GM18505 (cell line): ENCODE measurements at regions not wholly inside any gene's neighbourhood (a gene's known extent, or its start where the extent isn't known, plus 50 kb on each side); places are given as distances from the start of the nearest gene placed in this dataset.

Source experiments
- ATAC-seq: cut with Tn5 transposase; IDR thresholded peaks from one replicate; pipeline ENCODE4 v1.9.1; 2021; ENCODE audit not compliant: unreplicated experiment
- POLR2A ChIP-seq: IDR thresholded peaks from 4 replicates; pipeline ENCODE4 v1.6.1; 2011; ENCODE audit warnings: borderline replicate concordance; ENCODE audit not compliant: insufficient read depth, insufficient read length; ENCODE audit errors: extremely low read depth

DNA sequence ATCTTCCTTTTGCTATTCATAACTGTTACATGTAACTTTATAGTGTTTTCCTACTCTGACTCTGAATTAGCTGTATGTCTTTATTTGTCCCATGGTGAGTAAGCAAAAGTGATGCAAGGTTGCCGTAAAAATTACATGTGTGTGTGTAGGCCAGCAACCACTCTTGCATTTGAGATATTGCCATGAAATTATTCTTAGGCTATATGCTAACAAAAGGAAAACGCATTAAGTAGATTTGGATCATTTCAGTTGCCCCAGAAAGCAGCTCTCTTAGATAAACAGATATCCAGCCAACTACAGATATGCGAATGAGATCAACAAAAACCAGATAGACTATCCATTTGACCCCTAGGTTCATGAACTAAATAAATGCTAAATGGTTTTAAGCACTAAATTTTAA lies 73.6 kb downstream of the CYLC2 start:
- TF ChIP-seq POLR2A: no peak
- no peak for ATAC-seq

DNA sequence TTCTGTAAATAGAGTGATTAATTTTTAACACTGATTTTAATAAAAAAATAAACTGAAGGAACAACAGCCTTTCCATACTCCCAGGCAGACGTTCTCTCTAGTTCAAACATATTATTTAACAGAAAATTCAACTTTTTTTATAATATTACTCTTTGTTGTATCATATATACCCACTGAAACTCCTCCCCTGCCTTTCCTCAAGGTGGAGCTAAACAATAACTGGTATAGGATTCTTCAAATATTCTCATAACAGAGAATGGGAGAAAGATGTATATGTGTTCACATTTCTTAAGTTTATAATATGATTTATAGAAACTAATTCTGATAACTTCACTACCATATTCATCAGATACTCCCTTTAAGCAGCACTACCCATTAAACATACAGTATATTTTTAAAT lies 83.4 kb downstream of the CYLC2 start:
- no peak for TF ChIP-seq POLR2A
- no peak for ATAC-seq

DNA sequence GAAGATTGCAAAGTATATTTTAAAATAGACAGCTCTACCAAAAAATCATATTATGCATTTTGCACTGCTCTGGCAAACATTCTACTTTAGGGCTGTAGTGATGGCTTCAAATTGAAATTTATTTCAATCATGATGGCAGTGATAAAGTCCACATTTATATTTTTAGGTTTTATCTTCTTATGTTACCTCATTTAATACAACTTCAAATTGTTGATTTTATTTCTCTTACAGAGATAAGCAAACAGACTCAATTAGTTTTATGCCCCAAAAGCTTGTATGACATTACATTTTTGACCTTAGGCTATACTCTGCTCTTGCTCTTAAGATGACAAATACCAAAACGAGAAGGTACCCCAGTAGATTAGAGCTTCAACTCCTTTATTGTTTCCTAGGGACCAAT lies 87.4 kb downstream of the CYLC2 start:
- no peak for TF ChIP-seq POLR2A
- ATAC-seq: no peak

DNA sequence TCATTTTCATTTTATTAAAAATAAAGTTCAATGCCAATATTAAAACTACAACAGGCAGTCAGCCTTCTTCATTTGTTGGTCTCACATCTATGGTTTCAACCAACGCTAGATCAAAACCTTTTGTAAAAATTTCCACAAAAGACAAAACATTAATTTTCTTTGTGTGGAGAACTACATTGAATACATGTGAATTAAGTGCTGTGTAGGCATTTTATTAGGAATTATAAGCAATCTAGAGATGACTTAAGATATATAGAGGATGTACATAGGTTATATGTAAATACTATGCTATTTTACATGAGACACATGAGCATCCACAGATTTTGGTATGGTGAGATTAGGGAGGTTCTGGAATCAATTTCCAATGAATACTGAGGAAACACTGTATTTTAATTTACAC lies 94.2 kb downstream of the CYLC2 start:
- no peak for ATAC-seq
- TF ChIP-seq POLR2A: no peak

DNA sequence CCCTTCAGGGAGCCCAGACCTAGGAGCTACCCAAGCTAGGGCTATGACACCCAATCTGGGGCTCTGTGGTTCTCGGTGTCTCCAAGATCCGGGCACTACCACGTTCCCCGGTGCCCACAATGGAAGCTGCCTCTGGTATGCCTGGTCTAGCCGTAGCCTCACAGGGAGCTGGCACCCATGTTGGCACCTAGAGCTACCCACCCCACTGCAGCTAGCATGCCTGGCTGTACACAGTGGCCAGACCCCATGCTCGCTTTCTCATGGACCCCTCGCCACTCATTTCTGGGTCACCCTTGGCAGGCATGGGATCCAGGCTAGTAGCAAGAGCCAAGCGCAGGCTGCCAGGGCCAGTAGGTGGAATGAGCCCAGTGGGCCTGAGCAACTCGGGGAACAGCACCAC lies 109.0 kb downstream of the CYLC2 start:
- no peak for ATAC-seq
- TF ChIP-seq POLR2A: no peak

DNA sequence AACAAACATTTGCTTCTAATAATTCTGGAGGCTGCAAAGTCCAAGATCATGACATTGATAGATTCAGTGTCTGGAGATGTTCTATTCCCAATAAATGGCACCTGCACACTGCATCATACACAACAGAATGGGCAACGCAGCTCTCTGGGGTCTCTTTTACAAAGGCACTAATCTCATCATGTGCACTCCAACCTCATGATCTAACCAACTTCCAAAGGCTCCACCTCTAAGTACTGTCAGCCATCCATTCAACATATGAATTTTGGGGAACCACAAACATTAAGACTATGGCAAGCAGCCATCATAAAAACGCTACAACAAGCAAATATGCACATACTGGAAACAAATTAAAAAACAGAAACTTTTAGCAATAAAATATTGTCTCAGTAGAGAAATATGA lies 121.1 kb downstream of the CYLC2 start:
- ATAC-seq: no peak
- no peak for TF ChIP-seq POLR2A

DNA sequence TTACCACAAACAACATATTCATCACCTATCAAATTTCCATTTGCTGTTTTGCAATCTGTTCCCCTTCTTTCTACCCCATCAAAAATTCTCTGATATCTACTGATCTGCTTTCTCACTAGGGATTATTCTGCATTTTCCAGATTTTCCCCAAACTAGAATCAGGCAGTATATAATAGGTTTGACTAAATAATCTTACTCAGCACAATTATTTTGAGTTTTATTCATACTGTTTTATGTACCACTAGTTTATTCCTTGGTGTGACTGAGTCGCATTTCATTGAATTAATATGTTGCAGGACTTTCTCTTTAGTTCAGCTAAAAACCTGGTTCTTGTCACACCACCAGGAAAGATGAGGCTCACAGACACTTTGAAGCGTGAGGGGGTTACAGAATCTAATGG lies 131.4 kb downstream of the CYLC2 start:
- ATAC-seq: no peak
- TF ChIP-seq POLR2A: no peak

DNA sequence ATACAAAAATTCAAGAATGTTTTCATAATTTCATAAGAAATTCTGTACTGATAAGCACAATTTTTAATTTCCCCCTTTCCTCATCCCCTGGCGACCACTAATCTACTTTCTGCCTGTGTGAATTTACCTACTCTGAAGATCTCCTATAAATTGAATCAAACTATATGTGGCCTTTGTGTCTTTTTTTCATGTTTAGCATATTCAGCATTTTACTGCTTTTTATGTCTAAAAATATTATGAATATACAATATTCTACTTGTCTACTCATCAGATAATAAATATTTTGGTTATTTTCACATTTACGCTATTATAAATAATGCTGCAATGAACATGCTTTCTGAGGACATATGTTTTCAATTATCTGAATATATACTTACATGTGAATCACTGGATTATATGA lies 144.8 kb downstream of the CYLC2 start:
- no peak for ATAC-seq
- TF ChIP-seq POLR2A: no peak

DNA sequence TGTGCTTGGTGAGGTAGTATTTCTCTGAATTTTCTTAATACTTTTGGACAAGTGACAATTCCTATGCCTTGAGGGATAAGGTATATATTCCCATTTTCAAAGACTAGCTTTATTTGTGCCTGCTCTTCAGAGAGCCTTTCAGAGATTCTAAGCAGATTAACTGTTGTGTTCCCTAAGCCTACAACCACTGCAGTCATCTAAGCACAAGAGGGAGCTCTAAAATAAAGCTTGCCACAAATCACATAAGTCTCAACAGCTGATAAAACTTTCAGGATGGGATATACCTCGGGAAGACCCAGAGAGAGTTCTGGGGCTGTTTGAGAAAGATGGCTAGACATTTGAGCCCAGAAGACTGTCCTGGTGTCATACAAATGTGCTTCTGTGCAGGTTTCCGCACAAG lies 157.3 kb downstream of the CYLC2 start:
- ATAC-seq: no peak
- no peak for TF ChIP-seq POLR2A

DNA sequence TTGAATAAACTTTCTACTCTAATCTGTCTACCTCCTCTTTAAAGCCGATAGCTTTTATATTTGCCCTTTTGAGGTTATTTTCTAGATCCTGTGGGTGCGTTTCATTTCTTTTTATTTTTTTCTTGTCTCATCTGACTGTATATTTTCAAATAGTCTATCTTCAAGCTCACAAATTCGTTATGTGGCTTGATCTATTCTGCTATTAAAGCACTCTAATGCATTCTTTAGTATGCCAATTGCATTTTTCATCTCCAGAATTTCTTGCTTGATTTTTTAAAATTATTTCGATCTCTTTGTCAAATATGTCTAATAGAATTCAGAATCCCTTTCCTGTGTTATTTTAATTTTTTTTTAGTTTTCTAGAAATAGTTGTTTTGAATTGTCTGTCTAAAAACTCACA lies 172.4 kb downstream of the CYLC2 start:
- no peak for ATAC-seq
- no peak for TF ChIP-seq POLR2A

DNA sequence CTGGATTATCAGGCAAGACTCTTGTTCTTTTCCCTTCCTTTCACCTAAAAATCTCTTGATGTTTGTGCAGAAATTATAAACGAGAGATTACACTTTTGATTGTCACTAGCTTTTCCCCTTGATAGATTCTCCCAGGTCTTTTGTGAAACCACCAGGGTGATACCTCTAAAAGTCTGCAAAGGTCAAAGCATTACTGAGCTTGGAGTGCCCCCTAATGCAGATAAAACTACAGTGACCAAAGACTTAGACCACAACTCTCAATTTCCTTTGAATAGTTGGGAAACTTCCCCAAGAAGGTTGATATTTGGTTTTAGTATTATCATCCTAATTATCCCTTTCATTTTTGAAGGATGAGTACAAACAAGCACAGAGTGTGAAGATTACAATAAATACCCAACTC lies 173.1 kb downstream of the CYLC2 start:
- ATAC-seq: no peak
- no peak for TF ChIP-seq POLR2A

DNA sequence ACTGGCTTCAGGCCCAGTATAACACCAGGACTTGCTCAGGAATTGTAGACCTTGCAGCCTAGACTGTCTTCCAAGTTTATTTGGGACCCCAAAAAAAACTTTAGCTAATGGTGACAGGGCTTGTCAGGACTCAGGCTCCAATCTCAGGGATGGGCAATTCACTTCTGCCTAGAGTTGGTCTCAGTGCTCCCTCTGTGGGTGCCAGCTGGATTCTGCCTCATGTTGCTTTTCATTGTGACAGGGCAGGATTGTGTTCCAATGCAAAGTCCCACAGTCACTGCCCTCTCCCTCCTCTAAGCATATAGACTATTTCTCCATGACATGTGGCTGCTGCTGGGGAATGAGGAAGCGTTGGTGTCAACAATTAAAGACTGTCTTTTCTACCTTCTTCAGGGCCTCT lies 174.7 kb downstream of the CYLC2 start:
- no peak for ATAC-seq
- no peak for TF ChIP-seq POLR2A

DNA sequence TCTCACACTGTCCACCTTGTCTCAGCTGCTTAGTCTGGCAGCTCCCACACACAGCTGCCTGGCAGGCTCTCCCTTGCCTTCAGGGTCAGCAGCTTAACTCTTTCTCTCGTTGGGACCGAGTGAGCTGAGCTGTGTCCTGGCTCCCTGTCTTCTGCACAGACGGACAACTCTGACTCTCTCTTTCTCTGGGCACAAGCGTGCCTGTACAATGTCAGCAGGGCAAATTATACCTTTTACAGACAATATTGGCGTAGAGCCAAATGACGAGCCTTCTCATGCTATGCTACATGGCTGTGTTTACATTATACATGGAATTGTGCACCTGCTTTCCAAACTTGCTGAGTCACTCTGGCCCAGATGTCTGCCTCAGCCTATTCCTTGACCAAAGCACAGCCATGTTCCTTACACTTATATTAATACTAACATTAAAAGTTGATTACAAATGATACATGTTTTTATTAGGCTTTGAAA lies 188.6 kb downstream of the CYLC2 start:
- no peak for ATAC-seq
- TF ChIP-seq POLR2A: no peak

DNA sequence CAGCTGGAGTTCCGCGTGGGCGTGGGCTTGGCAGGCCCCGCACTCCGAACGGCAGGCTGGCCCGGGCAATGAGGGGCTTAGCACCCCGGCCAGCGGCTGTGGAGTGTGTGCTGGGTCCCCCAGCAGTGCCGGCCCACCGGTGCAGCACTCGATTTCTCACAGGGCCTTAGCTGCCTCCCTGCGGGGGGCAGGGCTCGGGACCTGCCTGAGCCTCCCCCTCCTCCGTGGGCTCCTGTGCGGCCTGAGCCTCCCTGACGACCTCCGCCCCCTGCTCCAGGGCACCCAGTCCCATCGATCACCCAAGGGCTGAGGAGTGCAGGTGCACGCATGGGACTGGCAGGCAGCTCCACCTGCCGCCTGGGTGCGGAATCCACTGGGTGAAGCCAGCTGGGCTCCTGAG lies 191.8 kb downstream of the CYLC2 start:
- no peak for TF ChIP-seq POLR2A
- no peak for ATAC-seq

DNA sequence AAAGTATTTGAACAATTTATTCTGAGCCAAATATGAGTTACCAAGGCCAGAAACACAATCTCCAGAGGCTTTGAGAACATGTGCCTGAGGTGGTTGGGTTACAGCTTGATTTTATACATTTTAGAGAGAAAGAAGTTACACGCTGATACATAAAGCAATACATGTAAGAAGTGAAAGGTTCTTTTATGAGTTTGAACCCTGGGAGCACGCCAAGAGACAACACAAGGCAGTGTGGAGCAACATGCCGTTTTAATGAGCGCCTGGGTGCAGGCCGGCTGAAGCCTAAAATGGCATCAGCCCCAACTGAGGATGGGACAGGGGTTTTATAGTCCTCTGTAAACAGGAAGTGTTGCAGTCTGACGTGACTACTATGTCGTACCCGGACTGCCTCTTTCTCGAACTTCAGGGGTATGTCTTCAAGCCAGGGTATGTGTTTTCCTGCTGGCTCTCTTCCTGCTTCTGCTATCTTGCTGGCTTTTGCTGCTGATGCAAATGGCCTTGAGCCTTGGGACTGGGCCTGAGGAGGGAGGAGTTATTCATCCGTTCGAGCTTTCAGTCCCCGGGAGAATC lies 193.7 kb downstream of the CYLC2 start:
- ATAC-seq: no peak
- TF ChIP-seq POLR2A: no peak
